NCI-H146 treated with DMSO at 0.1 percent for 48 hours (cell line): ENCODE measurements at regions not wholly inside any gene's neighbourhood (a gene's known extent, or its start where the extent isn't known, plus 50 kb on each side); places are given as distances from the start of the nearest gene placed in this dataset.

Experiments used
- DNase-seq: peaks from one replicate; lab custom pipeline; 2025; ENCODE audit not compliant: unreplicated experiment; lab: John Stamatoyannopoulos, UW

DNA sequence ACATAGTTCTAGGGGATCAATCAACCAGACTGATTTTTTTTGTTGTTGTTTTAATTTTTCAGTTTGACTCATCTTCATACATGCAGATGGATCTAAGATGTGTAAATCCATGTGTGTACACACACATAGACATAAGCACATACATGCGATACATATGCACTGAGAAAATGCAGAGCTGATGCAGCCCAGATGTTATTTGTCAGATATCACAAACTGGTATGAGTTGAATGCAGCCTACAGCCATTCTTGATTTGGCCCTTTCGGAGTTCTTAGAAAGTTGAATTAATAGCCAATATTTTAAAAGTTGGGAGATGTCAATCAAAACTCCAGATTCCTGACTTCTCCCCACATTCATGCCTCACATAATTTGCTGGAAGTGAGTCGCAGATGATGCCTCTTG lies 180.4 kb downstream of the SPATA18 start:
- no peak for DNase-seq

DNA sequence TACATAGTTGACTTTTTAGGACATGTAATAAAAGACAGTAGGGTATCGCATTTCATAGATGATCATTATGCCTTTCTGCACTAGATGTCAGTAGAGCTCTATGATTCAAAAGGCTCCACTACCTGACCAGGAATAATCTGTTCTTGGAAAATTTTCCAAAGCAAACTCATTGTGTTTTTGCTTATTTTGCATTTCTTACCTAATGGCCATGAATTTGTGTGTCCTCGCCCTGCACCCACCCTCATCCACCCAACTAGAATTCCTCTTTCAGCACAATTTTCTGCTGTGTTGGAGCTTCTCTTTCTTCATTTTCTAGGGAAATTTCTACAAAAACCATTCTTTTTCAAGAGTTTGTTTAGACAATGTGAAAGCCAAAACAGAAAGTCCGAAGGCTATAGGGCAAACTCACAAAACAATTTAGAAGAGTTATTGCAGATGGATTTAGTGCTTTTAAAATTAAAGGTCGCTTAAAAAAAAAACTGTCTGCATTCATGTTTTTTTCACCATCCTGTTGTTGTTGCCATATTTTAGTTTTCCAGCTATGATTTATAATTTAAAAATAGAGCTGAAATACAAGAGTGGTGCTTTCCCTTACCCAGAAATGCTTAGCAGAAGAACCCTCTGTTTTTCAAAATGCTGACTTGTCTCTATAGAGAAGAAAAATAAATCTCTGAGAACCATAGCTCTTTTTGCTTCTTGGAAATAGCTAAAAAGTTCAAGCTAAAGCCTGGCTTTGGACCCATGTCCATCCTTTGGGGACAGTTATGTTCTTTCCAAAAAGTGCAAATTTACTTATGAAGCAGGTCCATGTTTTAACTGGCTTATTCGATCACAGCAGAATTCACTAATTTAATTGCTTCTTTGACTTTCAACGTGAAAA lies 183.7 kb downstream of the SPATA18 start:
- DNase-seq, result peak; percentile 57

- DNase-seq, result no peak
These were observed 184.6 kb downstream of the SPATA18 start for GRCh38 chr4:52235552-52236201.

- DNase-seq, result no peak
These were observed 190.8 kb downstream of the SPATA18 start for GRCh38 chr4:52241916-52242315.

DNA sequence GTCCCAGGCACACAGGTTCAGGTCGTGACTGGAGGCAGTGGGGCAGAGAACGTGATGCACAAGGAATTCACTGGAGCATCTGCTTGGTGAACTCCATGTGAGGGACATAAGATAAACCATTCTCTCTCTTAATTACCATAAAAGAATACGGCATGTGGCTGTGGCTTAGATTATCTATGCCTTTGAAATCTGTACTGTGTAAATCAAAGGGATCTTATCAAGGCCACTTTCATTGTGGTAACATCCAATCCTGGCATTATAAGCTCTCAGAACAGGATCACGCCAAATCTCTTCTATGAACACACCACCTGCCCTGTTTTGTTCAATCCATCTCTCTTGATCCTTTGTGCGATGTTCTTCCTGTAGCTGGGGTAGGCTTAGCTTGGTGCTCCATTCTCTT lies 192.3 kb downstream of the SPATA18 start:
- no peak for DNase-seq

DNA sequence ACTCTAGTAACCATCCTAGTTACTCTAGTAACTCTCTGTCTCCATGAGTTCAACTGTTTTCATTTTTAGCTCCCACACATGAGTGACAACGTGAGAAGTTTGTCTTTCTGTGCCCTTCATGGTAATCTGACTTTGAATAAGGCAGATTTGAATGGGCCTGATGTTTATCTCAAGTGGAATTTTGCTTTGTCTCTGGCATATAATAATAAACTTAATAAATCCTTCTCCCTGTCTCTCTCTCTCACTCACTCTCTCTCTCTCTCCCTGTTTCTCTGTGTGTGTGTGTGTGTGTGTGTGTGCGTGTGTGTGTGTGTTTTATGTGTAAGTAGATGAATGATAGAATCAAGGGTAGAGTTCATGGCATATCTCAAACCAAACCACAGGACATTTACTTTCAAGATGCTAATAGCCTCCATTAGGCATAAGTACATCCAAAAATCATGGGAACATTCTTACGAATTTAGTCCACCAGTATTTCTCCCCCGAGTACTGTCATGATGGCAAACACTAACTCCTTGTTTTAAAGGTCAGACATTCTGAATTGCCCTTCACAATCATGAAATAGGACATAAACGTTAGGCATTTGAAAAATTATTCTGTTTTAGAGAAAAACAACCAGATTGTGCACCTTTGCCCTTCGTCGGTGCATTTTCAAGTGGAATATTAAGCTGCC lies 193.1 kb downstream of the SPATA18 start:
- no peak for DNase-seq

- peak; percentile 51 for DNase-seq
These were observed 193.7 kb downstream of the SPATA18 start for GRCh38 chr4:52244848-52245247.

GRCh38 chr4:52246827-52247226 lies 195.7 kb downstream of the SPATA18 start:
- DNase-seq, result no peak

- no peak for DNase-seq
These were observed 196.8 kb downstream of the SPATA18 start for GRCh38 chr4:52247941-52248340.

GRCh38 chr4:52248820-52249219 lies 197.7 kb downstream of the SPATA18 start:
- no peak for DNase-seq

GRCh38 chr4:52249581-52249980 lies 198.5 kb downstream of the SPATA18 start:
- DNase-seq, result no peak

DNA sequence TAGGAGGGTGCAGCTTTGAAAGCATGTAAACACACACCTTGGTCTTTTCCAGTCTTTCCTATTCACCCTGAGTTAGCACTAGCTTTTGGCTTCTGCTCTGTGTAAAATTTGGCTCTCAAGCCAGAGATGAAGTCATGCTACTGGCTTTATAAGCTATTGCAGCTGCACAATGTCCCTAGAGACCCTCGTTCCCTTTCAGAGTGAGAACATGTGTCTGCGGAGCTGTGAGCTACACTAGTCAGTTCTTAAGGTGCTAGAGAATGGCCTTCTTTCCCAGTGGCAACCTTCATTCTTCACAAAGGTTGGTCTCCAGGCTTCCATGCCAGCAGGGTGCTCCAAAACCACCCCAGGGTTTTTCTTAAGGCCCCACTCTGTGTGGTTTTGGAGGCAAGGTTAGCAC lies 199.1 kb downstream of the SPATA18 start:
- no peak for DNase-seq

- no peak for DNase-seq
These were observed 200.8 kb downstream of the SPATA18 start for GRCh38 chr4:52251864-52252263.

GRCh38 chr4:52253025-52253424 lies 201.9 kb downstream of the SPATA18 start:
- DNase-seq, result no peak

DNA sequence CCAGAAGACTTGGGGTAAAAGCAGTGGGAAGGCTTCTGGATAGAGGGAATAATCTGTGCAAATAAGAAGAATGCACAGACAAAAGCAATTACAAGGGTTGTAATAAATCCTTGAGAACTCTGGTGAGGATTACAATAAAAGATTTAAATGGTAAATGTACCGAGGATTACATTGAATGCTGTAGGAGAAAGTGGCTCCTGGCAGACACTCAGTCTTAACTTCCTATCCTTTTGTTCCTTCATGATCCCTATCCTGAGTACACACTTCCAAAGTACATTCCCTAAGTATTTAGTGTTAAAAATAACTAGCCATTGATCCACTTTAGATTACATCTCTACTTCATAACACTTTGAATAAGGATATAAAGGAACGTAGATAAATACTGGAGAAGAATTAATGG lies 205.4 kb downstream of the SPATA18 start:
- DNase-seq, result no peak

DNA sequence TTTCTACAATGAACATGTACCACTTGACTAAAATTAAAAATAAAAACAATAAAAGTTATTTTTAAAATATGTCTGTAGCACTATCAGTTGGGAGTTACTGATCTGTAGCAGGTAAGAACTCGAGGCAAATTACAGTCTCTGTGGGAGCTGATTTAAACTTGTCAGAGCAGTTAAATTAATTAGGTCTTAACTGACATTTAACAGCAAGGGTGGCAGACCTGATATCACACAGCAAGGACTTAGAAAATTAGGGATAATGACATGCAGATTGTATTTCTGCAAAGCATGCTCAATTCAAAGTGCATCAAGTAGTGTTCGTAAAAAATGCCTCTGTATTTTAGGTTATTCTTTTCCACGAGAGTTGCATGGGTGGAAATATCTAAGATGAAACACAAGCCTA lies 208.9 kb downstream of the SPATA18 start:
- no peak for DNase-seq

DNA sequence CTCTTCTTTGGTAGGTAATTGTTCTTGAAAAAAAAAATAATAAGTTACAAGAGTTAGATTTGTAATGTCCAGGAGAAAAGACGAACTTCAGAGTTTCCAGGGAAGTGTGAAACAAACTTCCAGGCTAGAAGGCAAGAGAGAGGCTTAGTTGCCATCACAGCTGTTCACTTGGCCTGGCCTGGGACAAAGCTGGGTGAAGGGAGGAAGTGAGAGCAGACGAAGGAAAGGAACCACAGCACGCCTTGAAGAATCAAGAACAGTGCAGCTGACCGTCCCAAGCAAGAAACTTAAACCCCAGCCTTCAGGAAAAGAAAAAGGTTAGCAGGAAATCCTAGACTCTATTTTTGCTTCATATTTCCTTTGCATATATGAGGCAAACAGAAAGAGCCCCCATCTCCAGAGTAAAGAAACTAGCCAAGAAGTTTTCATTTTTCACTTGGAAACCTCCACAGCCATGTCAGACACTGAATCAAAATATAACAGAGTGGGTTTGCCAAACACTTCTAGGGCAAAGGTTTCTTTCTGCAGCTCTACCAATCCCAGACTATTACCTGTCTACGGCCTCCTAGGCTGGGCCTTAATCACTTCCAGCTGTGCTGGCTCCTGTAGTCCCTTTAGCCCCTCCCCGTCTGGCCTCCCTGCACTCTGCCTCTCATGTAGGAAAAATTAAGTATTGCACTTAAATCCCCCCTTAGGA lies 209.6 kb downstream of the SPATA18 start:
- no peak for DNase-seq

DNA sequence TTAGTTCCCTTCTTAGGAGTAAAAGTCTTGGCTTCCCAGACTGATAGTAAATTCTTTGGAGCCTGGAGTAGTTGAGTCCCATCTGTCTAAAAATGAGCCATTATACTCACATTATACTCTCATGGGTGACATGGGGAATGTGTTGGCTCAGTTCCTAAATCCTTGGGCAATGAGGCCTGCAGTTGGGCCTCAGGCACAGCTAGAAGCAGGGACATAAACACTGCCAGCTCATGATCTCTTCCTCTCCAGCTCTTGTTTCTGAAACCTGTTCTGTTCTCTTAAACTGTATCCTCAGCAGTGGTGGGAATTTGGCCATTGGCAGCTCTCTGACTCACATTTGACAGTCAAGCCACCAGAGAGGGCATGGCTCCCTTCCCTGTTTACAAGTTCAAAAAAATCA lies 212.5 kb downstream of the SPATA18 start:
- DNase-seq, result no peak

GRCh38 chr4:52265781-52266525 lies 214.8 kb downstream of the SPATA18 start:
- peak; percentile 81 for DNase-seq

GRCh38 chr4:52266537-52267137 lies 215.5 kb downstream of the SPATA18 start:
- DNase-seq, result no peak
